Mesendoderm (in vitro differentiated cells): ENCODE measurements at regions not wholly inside any gene's neighbourhood (a gene's known extent, or its start where the extent isn't known, plus 50 kb on each side); places are given as distances from the start of the nearest gene placed in this dataset.
A peak's percentile ranks its signal among the peaks of the same experiment; 100 is the strongest.

ENCODE experiments used
- DNase-seq: peaks from one replicate; pipeline ENCODE4 v3.0.0; 2013
- H2AK5ac ChIP-seq: 2 replicates; pipeline ENCODE4 v1.6.1; 2013; ENCODE audit warnings: low read length, inconsistent platforms
- H2BK120ac ChIP-seq: 2 replicates; pipeline ENCODE4 v1.6.1; 2013; ENCODE audit warnings: low read depth, mild to moderate bottlenecking, low read length, moderate library complexity, mixed read lengths
- H2BK15ac ChIP-seq: replicated peaks from 2 replicates; pipeline ENCODE4 v1.6.1; 2013; ENCODE audit warnings: low read depth, mild to moderate bottlenecking, moderate library complexity
- H2BK5ac ChIP-seq: 2 replicates; pipeline ENCODE4 v1.6.1; 2013; ENCODE audit warnings: low read length, inconsistent platforms
- H3K18ac ChIP-seq: 2 replicates; pipeline ENCODE4 v1.6.1; 2013; ENCODE audit warnings: mild to moderate bottlenecking, low read length, mixed read lengths
- H3K23ac ChIP-seq: one replicate; pipeline ENCODE4 v1.6.1; 2013; ENCODE audit warnings: low read length
- H3K27ac ChIP-seq: 2 replicates; pipeline ENCODE4 v1.5.1; 2013; ENCODE audit warnings: low read depth, mild to moderate bottlenecking, inconsistent platforms, low read length, moderate library complexity
- H3K27me3 ChIP-seq: 2 replicates; pipeline ENCODE4 v1.6.1; 2013; ENCODE audit warnings: low read length, control low read depth, mild to moderate bottlenecking, inconsistent platforms; ENCODE audit not compliant: insufficient read depth, poor library complexity
- H3K36me3 ChIP-seq: 2 replicates; pipeline ENCODE4 v1.6.1; 2013; ENCODE audit warnings: low read length, inconsistent platforms; ENCODE audit not compliant: control insufficient read depth, insufficient read depth
- H3K4ac ChIP-seq: one replicate; pipeline ENCODE4 v1.6.1; 2013; ENCODE audit warnings: low read depth, mild to moderate bottlenecking, low read length, moderate library complexity
- H3K4me1 ChIP-seq: 2 replicates; pipeline ENCODE4 v1.6.1; 2013; ENCODE audit warnings: low read depth, low read length, inconsistent platforms; ENCODE audit not compliant: control insufficient read depth
- H3K4me2 ChIP-seq: 2 replicates; pipeline ENCODE4 v1.6.1; 2013; ENCODE audit warnings: low read length
- H3K4me3 ChIP-seq: 2 replicates; pipeline ENCODE4 v1.5.1; 2013; ENCODE audit warnings: mild to moderate bottlenecking, low read length
- H3K56ac ChIP-seq: one replicate; pipeline ENCODE4 v1.6.1; 2013; ENCODE audit warnings: low read length
- H3K79me1 ChIP-seq: 2 replicates; pipeline ENCODE4 v1.6.1; 2013; ENCODE audit warnings: low read length, inconsistent platforms
- H3K79me2 ChIP-seq: 2 replicates; pipeline ENCODE4 v1.6.1; 2013; ENCODE audit warnings: mild to moderate bottlenecking, low read length; ENCODE audit not compliant: control insufficient read depth, insufficient read depth
- H3K9ac ChIP-seq: 2 replicates; pipeline ENCODE4 v1.6.1; 2013; ENCODE audit warnings: low read length, inconsistent platforms
- H4K5ac ChIP-seq: one replicate; pipeline ENCODE4 v1.6.1; 2013; ENCODE audit warnings: low read length
- H4K8ac ChIP-seq: one replicate; pipeline ENCODE4 v1.6.1; 2013; ENCODE audit warnings: low read depth, mild to moderate bottlenecking, control low read depth, low read length, moderate library complexity
- WGBS: extraction: QIAGEN DNeasy Blood & Tissue Kit; methylation state at CpG from one replicate; pipeline ENCODE4 v1.1.7; 2013; ENCODE audit warnings: low lambda C conversion rate, missing lambda C conversion rate; ENCODE audit not compliant: insufficient coverage; ENCODE audit errors: extremely low coverage; 5-methylcytosine and 5-hydroxymethylcytosine counted together

DNA sequence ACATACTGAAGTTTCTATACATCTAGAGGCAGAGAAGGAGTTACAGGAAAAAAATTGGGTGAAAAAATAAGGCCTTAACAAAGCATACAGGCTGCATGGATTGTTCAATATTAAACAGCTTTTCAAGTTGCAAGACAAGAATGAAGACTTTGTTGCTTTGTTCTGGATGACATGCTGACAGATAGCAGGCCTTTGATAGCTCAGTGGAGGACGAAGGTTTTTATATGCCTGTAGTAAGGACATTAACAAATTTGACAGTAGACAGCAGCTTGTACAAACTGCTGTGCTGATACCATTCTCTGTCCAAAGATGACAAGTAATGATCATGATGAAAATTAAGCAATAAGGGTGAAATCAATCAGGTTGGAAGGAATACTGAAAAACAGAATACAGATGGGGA is 309.9 kb downstream of the NKX6-1 start:
- Histone ChIP-seq H4K8ac (no peak overlapping the region), H3K9ac (no peak overlapping the region), H2BK15ac (no peak overlapping the region), H3K79me1 (no peaks in the 10 kb centered on the region), H3K4ac (no peak overlapping the region), H3K4me1 (no peaks in the 10 kb centered on the region), H3K4me2 (no peak overlapping the region), H2AK5ac (no peak overlapping the region), H3K36me3 (no peaks in the 10 kb centered on the region), H3K79me2 (no peaks in the 10 kb centered on the region), H3K4me3 (no peak overlapping the region), H3K27ac (no peak overlapping the region), H4K5ac (no peak overlapping the region), H3K56ac (no peak overlapping the region), H3K23ac (no peak overlapping the region), H2BK5ac (no peak overlapping the region), H2BK120ac (no peak overlapping the region), H3K18ac (no peak overlapping the region), H3K27me3 (no peaks in the 10 kb centered on the region)
- no peak for DNase-seq
- WGBS: no CpG with 5 or more reads among the region's 1 CpG

DNA sequence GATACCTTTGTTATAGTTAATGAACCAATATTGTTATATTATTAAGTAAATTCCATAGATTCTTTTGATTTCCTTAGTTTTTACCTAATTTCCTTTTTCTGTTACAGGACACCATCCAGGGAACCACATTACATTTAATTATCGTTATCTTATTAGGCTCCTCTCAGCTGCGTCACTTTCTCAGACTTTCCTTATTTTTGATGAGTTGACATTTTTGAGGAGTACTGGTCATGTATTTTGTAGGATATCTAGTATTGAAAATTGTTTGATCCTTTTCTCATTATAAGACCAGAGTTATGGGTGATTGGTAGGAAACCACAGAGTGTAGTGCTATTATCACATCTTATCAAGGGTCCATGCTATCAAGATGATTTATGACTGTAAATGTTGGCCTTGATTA is 319.7 kb downstream of the NKX6-1 start:
- Histone ChIP-seq H2BK15ac (no peak overlapping the region), H3K23ac (no peak overlapping the region), H2AK5ac (no peak overlapping the region), H3K4me1 (no peaks in the 10 kb centered on the region), H3K4me2 (no peak overlapping the region), H3K79me1 (no peaks in the 10 kb centered on the region), H3K4ac (no peak overlapping the region), H4K5ac (no peak overlapping the region), H3K56ac (no peak overlapping the region), H3K18ac (no peak overlapping the region), H4K8ac (no peak overlapping the region), H2BK5ac (no peak overlapping the region), H3K9ac (no peak overlapping the region), H3K79me2 (no peaks in the 10 kb centered on the region), H2BK120ac (no peak overlapping the region), H3K27ac (no peak overlapping the region), H3K36me3 (no peaks in the 10 kb centered on the region), H3K4me3 (no peak overlapping the region), H3K27me3 (no peaks in the 10 kb centered on the region)
- WGBS: no CpG with 5 or more reads among the region's 2 CpGs
- DNase-seq: no peak

DNA sequence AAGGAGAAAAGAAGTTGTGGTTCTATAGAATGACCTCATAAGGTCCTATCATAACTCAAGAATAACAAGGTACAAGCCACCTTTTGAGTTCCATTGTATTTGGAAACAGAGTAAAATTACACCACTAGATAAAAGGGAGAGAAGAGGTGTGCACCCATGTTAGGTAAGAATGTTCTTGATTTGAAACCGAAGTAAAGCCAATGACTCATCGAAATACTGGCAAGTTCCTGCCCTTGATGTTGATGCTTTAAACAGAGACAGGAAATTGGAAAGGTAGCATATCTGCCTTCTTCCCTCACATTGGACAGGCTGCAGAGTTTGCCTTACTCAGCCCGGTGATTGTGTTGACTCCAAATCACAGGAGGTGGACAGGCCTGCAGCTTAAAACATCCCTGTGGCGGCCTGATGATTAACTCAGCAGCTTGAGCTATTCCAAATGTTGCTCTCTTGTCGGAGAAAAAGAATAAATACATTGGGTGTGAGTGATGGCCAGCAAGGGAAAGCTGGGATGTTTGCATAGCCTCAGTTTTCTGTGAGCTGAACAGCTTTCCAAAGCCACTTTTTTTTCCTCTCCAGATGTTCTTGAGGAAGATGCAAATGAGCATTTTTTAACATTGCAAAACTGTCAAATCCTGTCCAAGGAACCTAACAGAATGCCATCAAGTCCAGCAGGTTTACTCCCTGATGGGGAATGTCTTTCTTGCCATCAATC is 321.1 kb downstream of the NKX6-1 start:
- no peak overlapping the region for H3K27ac ChIP-seq
- no peak overlapping the region for H3K4ac ChIP-seq
- no peaks in the 10 kb centered on the region for H3K4me1 ChIP-seq
- H2BK5ac ChIP-seq: no peak overlapping the region
- H3K56ac ChIP-seq: no peak overlapping the region
- H2AK5ac ChIP-seq: no peak overlapping the region
- no peaks in the 10 kb centered on the region for H3K36me3 ChIP-seq
- no peak overlapping the region for H2BK15ac ChIP-seq
- H4K8ac ChIP-seq: no peak overlapping the region
- H3K23ac ChIP-seq: no peak overlapping the region
- no peak for DNase-seq
- H4K5ac ChIP-seq: no peak overlapping the region
- no peaks in the 10 kb centered on the region for H3K79me2 ChIP-seq
- no peak overlapping the region for H2BK120ac ChIP-seq
- H3K27me3 ChIP-seq: no peaks in the 10 kb centered on the region
- H3K4me3 ChIP-seq: no peak overlapping the region
- no peak overlapping the region for H3K18ac ChIP-seq
- no peak overlapping the region for H3K9ac ChIP-seq
- no peak overlapping the region for H3K4me2 ChIP-seq
- no peaks in the 10 kb centered on the region for H3K79me1 ChIP-seq
- WGBS: no CpG with 5 or more reads among the region's 5 CpGs

DNA sequence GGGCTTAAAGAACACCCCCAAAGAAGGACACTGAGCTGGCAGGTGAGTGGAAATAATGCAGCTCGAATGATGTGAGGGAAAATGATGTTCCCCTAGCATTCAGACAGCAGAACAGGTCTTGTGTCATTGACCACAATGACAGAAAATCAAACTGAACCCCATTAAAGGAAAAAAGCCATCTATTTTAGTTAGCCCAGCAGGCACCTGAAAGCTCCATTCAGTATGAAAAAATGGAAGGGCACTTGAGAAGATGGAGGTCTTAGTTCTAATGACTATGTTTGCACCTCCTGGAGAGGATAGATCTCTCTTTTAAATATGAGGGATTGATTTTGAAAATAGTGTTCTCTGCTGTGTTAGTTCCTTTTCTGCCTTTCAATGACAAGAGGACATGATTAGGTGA is 323.1 kb downstream of the NKX6-1 start:
- Histone ChIP-seq H3K9ac (no peak overlapping the region), H3K4ac (no peak overlapping the region), H3K23ac (no peak overlapping the region), H2BK5ac (no peak overlapping the region), H3K4me1 (no peaks in the 10 kb centered on the region), H2BK120ac (no peak overlapping the region), H3K4me2 (no peak overlapping the region), H4K5ac (no peak overlapping the region), H3K36me3 (no peaks in the 10 kb centered on the region), H3K4me3 (no peak overlapping the region), H3K79me1 (no peaks in the 10 kb centered on the region), H2BK15ac (no peak overlapping the region), H2AK5ac (no peak overlapping the region), H3K56ac (no peak overlapping the region), H3K27ac (no peak overlapping the region), H3K27me3 (no peaks in the 10 kb centered on the region), H3K18ac (no peak overlapping the region), H4K8ac (no peak overlapping the region), H3K79me2 (no peaks in the 10 kb centered on the region)
- no CpG with 5 or more reads among the region's 1 CpG for WGBS
- DNase-seq: no peak

DNA sequence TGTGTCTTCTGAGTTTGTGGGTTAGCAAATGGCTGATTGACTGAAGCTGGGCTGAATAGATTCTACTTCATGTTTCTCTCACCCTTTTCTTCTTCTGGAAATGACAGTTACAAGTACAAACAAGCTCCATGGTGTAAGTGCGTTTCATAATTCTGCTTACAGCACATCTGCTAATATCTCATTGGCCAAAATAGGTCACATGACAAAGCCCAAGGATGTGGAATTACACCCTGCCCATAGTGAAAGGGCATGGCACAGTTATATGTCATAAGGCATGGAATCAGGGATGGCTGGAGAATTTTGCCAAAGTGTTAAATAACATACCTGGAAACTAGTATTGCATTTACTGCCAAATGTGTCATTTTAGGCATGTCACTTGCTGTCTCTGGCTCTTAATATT is 327.2 kb downstream of the NKX6-1 start:
- DNase-seq: no peak
- Histone ChIP-seq H2AK5ac (no peak overlapping the region), H3K27me3 (no peaks in the 10 kb centered on the region), H3K4ac (no peak overlapping the region), H3K23ac (no peak overlapping the region), H3K27ac (no peak overlapping the region), H3K36me3 (no peaks in the 10 kb centered on the region), H3K79me2 (no peaks in the 10 kb centered on the region), H2BK15ac (no peak overlapping the region), H3K79me1 (no peaks in the 10 kb centered on the region), H2BK5ac (no peak overlapping the region), H3K56ac (no peak overlapping the region), H3K4me2 (no peak overlapping the region), H3K9ac (no peak overlapping the region), H3K18ac (no peak overlapping the region), H2BK120ac (no peak overlapping the region), H3K4me1 (no peaks in the 10 kb centered on the region), H3K4me3 (no peak overlapping the region), H4K8ac (no peak overlapping the region), H4K5ac (no peak overlapping the region)
- no CpG with 5 or more reads among the region's 1 CpG for WGBS

DNA sequence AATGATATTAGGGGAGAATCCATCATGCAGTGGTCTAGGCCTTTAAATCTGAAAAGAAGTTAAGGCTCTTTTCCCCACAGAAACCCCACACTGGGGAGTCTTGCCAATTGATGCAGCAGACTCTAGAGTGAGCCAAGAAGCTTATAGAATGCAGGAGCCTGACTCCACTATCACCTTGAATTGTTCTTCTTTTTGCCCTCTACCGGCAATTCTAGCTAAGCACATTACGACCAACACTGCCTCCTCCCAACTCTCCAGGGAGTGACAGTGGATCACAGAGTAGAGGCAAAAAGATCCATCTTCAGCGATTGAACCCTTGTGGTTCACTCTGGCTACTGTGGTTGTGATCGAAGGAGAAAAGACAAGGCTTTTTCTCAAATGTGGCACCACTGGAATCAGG is 331.5 kb downstream of the NKX6-1 start:
- peak; percentile 87 for DNase-seq
- no peaks in the 10 kb centered on the region for H3K4me1 ChIP-seq
- no peak overlapping the region for H2BK5ac ChIP-seq
- no CpG with 5 or more reads among the region's 4 CpGs for WGBS
- H3K79me2 ChIP-seq: no peaks in the 10 kb centered on the region
- no peak overlapping the region for H2BK120ac ChIP-seq
- H2BK15ac ChIP-seq: no peak overlapping the region
- no peak overlapping the region for H3K27ac ChIP-seq
- no peak overlapping the region for H3K4me2 ChIP-seq
- no peaks in the 10 kb centered on the region for H3K79me1 ChIP-seq
- no peak overlapping the region for H3K23ac ChIP-seq
- no peaks in the 10 kb centered on the region for H3K36me3 ChIP-seq
- no peak overlapping the region for H4K8ac ChIP-seq
- H3K18ac ChIP-seq: no peak overlapping the region
- no peak overlapping the region for H2AK5ac ChIP-seq
- no peak overlapping the region for H3K9ac ChIP-seq
- no peaks in the 10 kb centered on the region for H3K27me3 ChIP-seq
- H4K5ac ChIP-seq: no peak overlapping the region
- no peak overlapping the region for H3K4me3 ChIP-seq
- H3K56ac ChIP-seq: no peak overlapping the region
- H3K4ac ChIP-seq: no peak overlapping the region
